GM19351 (cell line): ENCODE measurements at regions not wholly inside any gene's neighbourhood (a gene's known extent, or its start where the extent isn't known, plus 50 kb on each side); places are given as distances from the start of the nearest gene placed in this dataset.
"Not testable (repeated sequence)": the region's sequence is repeated elsewhere in the genome, so short reads cannot be mapped to it uniquely, and the experiment has no call there.

Experiments
- ATAC-seq: cut with Tn5 transposase; IDR thresholded peaks from one replicate; pipeline ENCODE4 v1.9.1; 2021; ENCODE audit warnings: mild to moderate bottlenecking, moderate library complexity; ENCODE audit not compliant: unreplicated experiment

DNA sequence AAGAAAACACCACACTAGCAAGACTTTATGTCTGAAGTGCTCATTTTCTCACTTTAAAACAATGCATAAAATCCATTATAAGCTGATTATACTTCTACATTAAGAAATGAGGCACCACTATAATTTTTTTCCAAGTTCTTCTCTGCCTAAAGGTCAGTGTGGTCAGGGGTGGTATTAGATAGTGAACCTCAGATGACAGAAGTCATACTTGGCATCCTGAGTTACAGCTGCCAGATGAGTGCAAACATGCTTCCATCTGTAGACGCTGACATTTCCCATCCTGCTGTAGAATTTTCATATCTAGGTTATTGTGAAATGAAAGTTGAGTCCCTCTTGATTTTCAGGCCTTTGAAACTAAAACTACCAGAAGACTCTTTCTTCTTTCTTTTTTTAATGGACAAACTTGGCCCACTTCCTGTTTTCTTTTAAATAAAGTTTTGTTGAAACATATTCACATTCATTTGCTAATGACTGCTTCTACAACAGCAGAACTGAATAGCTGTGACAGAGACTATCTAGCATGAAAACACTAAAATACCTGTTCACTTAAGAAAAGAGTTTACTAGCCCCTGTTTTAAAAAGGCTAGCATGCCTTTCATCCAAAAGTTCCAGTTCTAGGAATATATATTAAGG is 900.8 kb downstream of the XPNPEP1 start:
- ATAC-seq = no peak

DNA sequence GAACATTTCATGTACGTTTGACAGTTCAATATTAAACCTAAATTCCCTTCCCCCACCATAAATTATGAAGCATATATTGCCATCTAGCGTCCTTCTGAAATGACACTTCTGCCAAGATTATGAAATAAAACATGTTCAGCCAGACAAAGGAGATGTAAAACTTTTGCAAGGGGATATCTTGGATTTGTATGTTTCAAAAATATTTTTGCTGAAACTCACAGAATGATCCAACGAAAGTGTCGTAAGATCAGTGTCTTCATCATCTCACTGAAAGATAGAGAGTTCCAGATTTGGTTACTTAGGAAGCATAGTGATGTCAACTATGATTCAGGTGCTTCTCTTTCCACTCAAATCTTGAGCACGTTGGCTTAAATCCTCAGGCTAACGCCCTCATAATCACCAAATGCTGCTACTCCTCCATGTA is 904.3 kb downstream of the XPNPEP1 start:
- no peak for ATAC-seq

DNA sequence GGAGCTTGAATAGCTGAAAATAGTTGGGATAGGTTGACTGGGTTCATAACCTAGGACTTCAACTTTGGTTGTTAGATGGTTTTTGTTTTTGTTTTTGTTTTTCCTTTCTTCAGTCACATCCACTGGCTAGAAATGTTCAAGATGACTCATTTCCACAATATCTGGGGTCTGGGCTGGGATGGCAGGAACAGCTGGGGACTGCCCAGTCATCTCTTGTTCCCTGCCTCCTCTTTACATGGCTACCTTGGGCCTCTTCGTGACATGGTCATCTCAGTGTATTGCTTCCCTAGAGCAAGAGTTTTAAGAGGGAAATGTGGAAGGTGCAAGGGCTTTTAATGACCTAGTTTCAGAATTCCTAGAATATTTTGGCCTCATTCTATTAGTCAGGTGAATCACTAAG is 915.8 kb downstream of the XPNPEP1 start:
- ATAC-seq = no peak

DNA sequence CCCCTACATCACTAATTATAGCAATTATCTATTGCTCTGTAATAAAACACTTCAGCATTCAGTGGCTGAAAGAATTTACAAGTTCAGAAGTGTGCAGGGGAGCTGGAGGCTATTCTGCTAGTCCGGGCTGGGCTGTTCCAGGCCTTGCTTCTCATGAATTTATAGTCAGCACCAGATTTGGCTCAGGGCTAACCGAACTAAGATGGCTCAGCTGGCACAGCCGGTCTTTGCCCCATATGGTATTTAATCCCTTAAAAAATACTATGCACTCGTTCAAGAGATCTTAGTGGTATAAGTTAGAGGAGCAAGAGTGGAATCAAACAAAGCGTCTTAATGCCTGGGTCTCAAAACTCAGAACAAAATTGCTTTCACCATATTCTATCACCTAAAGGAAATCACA is 932.9 kb downstream of the XPNPEP1 start:
- ATAC-seq = no peak

DNA sequence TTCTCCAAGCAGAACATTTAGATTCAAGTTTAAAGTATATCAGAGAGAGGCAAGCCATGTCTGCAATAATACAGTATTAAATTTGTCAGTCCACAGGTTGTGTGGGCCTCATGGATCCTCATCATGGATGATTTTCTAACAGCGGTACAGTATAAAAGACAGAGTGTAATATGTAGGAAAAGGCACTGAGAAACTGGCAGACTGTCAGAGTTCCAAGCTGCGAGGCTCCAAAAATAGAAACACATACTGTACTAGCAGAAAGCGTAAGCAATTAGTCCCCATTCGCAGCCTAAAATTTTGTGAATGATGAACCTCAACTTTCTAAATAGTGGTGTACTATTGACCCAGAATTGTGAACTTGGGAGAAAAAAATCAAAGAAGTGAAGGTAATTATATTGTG is 933.3 kb downstream of the XPNPEP1 start:
- ATAC-seq = no peak

DNA sequence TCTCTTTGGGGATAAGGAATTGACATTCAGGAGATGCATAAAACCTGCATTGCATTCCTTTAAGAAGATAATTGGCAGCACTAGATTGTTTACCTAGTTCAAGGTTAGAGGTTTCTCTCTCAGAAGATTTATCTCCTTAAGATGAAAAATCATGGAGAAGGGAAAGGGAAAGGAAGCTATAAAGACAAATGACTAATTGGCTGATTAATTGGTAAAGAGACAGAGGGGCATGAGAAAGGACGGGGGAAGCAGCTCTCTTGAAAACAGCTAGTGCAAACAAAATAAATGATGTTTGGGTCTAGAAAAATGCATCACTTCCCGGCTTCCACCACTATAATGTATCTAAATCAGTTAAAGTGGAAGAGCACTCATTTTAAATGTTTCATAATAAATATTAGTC is 941.2 kb downstream of the XPNPEP1 start:
- ATAC-seq = no peak

DNA sequence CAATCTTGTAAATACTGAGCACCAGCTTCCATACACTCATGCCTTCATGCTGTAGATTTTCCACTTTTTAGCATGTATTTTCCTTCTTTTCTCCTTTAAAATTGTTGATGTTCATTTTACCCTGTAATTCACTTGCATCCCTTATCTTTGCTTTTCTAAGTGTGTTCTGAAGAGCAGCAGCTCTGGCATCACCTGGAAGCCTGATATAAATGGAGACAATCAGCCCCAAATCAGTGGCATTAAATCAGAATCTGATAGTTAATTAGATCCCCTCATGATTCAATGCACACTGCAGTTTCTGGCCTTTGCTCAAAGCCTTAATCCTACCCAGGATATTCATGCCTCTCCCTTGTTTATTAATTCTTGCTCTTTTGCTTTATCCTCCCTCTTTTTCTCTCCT is 942.4 kb downstream of the XPNPEP1 start:
- no peak for ATAC-seq

DNA sequence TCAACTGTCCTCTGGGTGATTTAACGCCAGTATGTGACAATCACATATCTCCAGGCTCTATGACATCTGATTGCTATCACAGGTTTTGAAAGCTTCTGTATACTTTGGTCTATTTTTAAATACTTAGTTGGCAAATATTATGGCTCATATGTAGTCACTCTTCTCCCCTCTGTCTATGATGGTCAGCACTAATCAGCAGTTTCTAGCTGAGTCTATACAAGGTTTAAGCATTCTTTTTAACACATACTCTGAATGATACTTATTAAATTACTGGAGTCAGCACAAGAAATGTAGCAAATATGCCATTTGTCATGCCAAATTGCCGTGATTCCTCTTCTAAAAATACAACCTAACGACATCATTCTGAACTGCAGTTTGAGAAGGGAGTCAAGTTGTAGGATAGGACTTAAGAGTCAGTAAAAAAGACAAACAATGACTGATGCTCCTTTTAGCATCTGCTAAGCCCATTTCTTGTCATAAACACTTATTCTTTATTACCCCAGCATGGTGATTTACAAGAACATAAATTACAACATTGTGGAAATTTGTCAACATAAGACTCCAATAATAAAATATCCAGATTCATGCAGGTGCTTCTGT is 947.8 kb downstream of the XPNPEP1 start:
- no peak for ATAC-seq

GRCh38 chr10:108970016-108970415 is 953.3 kb downstream of the XPNPEP1 start:
- ATAC-seq = no peak

DNA sequence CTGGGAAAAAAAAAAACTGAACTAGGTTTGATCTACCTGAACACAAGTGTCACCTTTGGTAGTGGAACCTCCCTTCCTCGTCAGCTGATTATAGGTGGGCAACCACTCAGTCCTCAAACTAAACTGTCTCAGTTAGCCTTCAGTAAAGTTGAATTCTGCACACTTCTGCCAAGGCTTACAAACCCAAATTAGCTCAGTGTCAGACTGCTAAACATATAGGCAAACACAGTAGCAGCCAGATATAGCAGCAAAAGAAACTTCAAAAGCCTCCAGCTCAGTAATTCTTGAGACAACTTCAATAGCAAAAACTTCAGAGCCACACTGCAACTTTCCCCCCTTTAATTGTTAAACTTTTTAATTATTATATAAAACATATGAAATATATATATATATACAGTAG is 956.9 kb downstream of the XPNPEP1 start:
- no peak for ATAC-seq

DNA sequence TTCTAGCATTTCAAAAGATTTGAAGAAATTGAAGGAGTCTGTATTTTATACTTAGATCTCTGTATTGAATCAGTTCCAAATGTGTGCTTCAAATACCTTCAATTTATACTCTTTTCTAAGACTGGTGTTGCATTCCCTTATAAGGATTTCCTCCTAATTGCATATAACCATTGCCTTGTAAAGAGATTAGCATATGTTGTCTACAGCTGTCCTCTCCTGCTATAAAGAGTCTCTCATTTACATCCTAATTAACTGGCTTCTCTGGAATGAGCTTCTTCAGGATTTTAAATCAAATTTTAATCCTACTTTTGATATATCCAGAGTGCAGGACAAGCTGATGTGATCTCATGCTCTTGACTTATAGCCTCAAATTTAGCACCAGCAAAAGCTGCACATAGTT is 957.3 kb downstream of the XPNPEP1 start:
- ATAC-seq = no peak

DNA sequence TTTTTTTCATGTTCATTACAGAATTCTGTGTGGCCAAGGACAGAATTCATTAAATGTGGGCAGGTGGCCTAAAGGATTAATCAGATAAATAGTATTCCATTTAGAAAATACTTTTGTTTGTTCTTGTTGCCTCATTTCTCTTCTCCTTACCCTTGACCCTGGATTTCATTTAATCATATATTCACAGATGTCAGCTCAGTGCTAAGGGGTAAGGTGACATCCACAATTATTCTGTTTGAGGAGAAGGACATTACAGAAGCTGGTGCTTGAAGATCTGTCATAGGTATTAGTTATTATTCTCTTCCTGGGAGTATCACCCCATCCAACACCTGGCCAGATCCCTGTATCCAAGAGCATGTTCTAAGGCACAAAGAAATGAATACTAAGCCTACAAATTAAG is 961.1 kb downstream of the XPNPEP1 start:
- ATAC-seq = no peak

GRCh38 chr10:108957681-108958080 is 965.6 kb downstream of the XPNPEP1 start:
- no peak for ATAC-seq

- ATAC-seq = no peak
Measured at GRCh38 chr10:108956149-108956548, 967.2 kb downstream of the XPNPEP1 start.

- not testable (repeated sequence) for ATAC-seq
Measured at GRCh38 chr10:108920029-108920428, 1003.3 kb downstream of the XPNPEP1 start.

GRCh38 chr10:108913300-108913699 is 1010.0 kb downstream of the XPNPEP1 start:
- no peak for ATAC-seq

DNA sequence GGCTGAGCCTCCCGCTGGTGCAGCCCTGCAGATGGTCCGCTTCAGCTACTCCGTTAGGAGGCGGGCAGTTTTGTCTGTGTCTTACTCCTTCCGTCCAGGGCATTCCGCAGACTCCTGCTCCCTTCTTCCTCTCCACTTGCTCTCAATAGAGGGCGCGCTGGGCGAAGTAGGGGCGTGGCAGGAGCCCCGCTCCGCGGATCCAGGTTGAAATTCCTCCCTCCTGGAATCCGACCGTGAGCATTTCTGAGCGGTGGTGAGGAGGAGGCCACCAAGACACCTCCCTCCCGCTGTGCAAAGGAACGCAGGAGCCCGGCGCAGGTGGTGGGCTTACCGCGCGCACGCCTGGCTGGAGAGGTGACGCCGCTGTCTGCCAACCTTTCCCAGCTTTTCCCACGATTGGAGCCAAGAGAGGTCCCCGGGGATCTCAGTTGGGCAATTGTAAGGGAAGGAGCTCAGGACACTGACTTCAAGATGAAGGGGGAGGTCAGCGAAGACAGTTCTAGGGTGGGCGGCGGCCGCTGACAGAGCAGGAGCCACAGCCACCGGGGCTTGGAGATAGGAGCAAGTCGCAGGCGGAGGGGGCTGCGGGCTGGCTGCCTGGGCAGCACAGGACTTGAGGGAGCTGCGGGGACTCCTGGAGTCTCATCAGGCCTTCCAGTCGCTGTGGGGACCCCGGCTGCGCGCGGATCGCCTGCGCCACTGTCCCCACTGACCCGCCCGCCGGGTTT is 1011.3 kb downstream of the XPNPEP1 start:
- ATAC-seq = peak; percentile 71

DNA sequence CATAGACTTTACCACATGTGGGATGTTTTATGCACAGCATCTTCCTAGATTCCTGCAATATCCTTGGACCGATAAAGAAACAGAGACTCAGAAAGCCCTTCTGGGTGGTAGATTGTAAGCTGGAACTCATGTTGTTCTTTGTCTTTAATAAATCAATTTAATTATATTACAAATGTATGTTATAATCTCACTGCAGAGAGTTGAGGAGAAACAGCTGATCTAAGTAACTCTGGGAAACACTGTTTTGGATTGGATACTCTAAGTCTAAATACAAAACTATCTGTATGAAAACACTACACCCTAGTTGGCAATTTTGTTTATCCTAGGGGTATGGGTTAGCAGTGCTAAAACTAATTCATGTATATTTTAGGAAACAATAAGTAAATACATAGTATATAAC is 1015.2 kb downstream of the XPNPEP1 start:
- ATAC-seq = no peak

- no peak for ATAC-seq
Measured at GRCh38 chr10:108905821-108906220, 1017.5 kb downstream of the XPNPEP1 start.

DNA sequence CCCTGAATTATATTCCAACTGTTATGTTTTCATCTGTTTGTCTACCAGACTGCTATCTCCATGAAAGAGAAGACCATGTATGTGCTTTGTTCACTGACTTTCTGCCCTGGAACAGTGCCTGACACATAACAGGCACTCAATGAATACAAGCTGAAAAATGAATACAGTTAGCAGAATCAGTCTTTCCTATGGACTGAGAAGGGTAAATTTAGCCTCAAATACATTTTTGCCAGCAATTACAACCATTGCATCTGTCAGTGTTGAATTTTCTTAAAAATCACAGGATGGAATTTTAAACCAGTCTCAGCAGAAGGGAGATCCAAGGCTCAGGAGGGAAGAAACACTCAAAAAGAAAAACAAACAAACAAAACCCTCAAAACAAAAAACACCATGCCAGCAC is 1018.1 kb downstream of the XPNPEP1 start:
- ATAC-seq = no peak

- ATAC-seq = no peak
Measured at GRCh38 chr10:108904163-108904838, 1019.0 kb downstream of the XPNPEP1 start.
